Upper lobe of left lung (tissue), 6 donors: ENCODE measurements at regions not wholly inside any gene's neighbourhood (a gene's known extent, or its start where the extent isn't known, plus 50 kb on each side); places are given as distances from the start of the nearest gene placed in this dataset.

ENCODE experiments used
- ATAC-seq, 2 donors: fragments of 200-7000 bp; cut with Tn5 transposase; one replicate each; pipeline ENCODE4 v1.9.1; 2022; ENCODE audit warnings: mild to moderate bottlenecking in 2 of 2, moderate library complexity in 2 of 2; ENCODE audit not compliant: low FRiP score in 2 of 2
- DNase-seq, 2 donors: peaks; one replicate each; pipeline ENCODE4 v3.0.0-alpha.2; 2019 to 2020
- H3K27ac ChIP-seq, 4 donors: fragments of 200-600 bp; sonication (generic); one replicate each; pipeline ENCODE4 v1.5.1; 2016 to 2019
- H3K27me3 ChIP-seq, 4 donors: fragments of 200-600 bp; sonication (generic); one replicate each; pipeline ENCODE4 v1.5.1; 2017 to 2019
- H3K36me3 ChIP-seq, 4 donors: fragments of 200-600 bp; sonication (generic); one replicate each; pipeline ENCODE4 v1.5.1; 2016 to 2019
- H3K4me1 ChIP-seq, 4 donors: fragments of 200-600 bp; sonication (generic); one replicate each; pipeline ENCODE4 v1.5.1; 2018 to 2019
- H3K4me3 ChIP-seq, 4 donors: fragments of 200-600 bp; sonication (generic); one replicate each; pipeline ENCODE4 v1.5.1; 2017 to 2019; ENCODE audit warnings: mild to moderate bottlenecking in 2 of 4, moderate library complexity in 1 of 4
- H3K9me3 ChIP-seq, 4 donors: fragments of 200-600 bp; sonication (generic); one replicate each; pipeline ENCODE4 v1.5.1; 2018 to 2019
- CTCF ChIP-seq, 6 experiments: fragments of 450-650 bp in 4 of 6; fragments of 200-600 bp in 2 of 6; sonication (generic) in 2 of 6; IDR thresholded peaks; one replicate each; pipeline ENCODE4 v1.5.1; 2016 to 2019; ENCODE audit warnings: antibody characterized with exemption in 6 of 6
- EP300 ChIP-seq, 4 donors: sonication (generic); formaldehyde crosslinking; IDR thresholded peaks; one replicate each; pipeline ENCODE4 v1.5.1; 2017; ENCODE audit warnings: antibody characterized with exemption in 4 of 4, control low read depth in 2 of 4
- POLR2A ChIP-seq, 4 donors: fragments of 450-650 bp; IDR thresholded peaks; one replicate each; pipeline ENCODE4 v1.5.1; 2016 to 2017; ENCODE audit warnings: antibody characterized with exemption in 4 of 4, mild to moderate bottlenecking in 2 of 4
- POLR2AphosphoS5 ChIP-seq, 2 donors: sonication (generic); formaldehyde crosslinking; IDR thresholded peaks; one replicate each; pipeline ENCODE4 v1.5.1; 2017; ENCODE audit warnings: antibody characterized with exemption in 2 of 2
- WGBS, 2 donors: methylation state at CpG; one replicate each; pipeline ENCODE4 v1.1.5; 2017 to 2018; 5-methylcytosine and 5-hydroxymethylcytosine counted together
- donor health status: DM: no; HTN: no; CAD: no; lungs with moderate emphysema.
- donor health status: DM: no; HTN: yes; CAD: no; lungs with severe emphysema.

- H3K4me3 ChIP-seq, result no peak overlapping the region
- ATAC-seq (no peak), DNase-seq (no peak)
- H3K27ac ChIP-seq, result no peak overlapping the region
- H3K27me3 ChIP-seq, result no peaks in the 10 kb centered on the region
- H3K9me3 ChIP-seq, result no peaks in the 10 kb centered on the region
- WGBS, 2 donors, result 74 to 85% methylated on average over 6 of the region's 6 CpGs
- no peak for TF ChIP-seq EP300 (IDR thresholded peaks at IDR 0.05)
- TF ChIP-seq CTCF (IDR thresholded peaks at IDR 0.05), result no peak
- TF ChIP-seq POLR2A (IDR thresholded peaks at IDR 0.05), result no peak
- no peak for TF ChIP-seq POLR2AphosphoS5 (IDR thresholded peaks at IDR 0.05)
- H3K36me3 ChIP-seq, result no peaks in the 10 kb centered on the region
- H3K4me1 ChIP-seq, result no peaks in the 10 kb centered on the region
Observed at GRCh38 chr16:48818257-48818656, 208.3 kb upstream of the N4BP1 start.

- no peak for ATAC-seq
- Histone ChIP-seq H3K4me1 (no peaks in the 10 kb centered on the region), H3K4me3 (no peak overlapping the region), H3K36me3 (no peaks in the 10 kb centered on the region), H3K9me3 (no peaks in the 10 kb centered on the region), H3K27me3 (no peaks in the 10 kb centered on the region), H3K27ac (no peak overlapping the region)
- WGBS, 2 donors, result 71 to 79% methylated on average over 4 to 7 of the region's 7 CpGs
- no peak for DNase-seq
- TF ChIP-seq EP300 (IDR thresholded peaks at IDR 0.05), result no peak
- TF ChIP-seq CTCF (IDR thresholded peaks at IDR 0.05), result no peak
- TF ChIP-seq POLR2AphosphoS5 (IDR thresholded peaks at IDR 0.05), result no peak
Observed at GRCh38 chr16:48817032-48817431, 207.1 kb upstream of the N4BP1 start.

GRCh38 chr16:48816393-48816792, 206.4 kb upstream of the N4BP1 start:
- ATAC-seq, result no peak
- TF ChIP-seq POLR2A (IDR thresholded peaks at IDR 0.05) (no peak), CTCF (IDR thresholded peaks at IDR 0.05) (no peak), EP300 (IDR thresholded peaks at IDR 0.05) (no peak), POLR2AphosphoS5 (IDR thresholded peaks at IDR 0.05) (no peak)
- Histone ChIP-seq H3K27ac (no peak overlapping the region), H3K4me3 (no peak overlapping the region), H3K4me1 (no peaks in the 10 kb centered on the region), H3K36me3 (no peaks in the 10 kb centered on the region), H3K27me3 (peaks cover 0 to 4% (median 1%) of the 10 kb centered on the region in 4 donors), H3K9me3 (no peaks in the 10 kb centered on the region)
- no peak for DNase-seq

- 65 to 67% methylated on average over 6 to 8 of the region's 8 CpGs for WGBS, 2 donors
- Histone ChIP-seq H3K27me3 (peaks cover 0 to 17% (median 12%) of the 10 kb centered on the region in 4 donors), H3K4me1 (peaks cover 0 to 10% (median 0%) of the 10 kb centered on the region in 4 donors), H3K9me3 (no peaks in the 10 kb centered on the region), H3K36me3 (no peaks in the 10 kb centered on the region), H3K27ac (no peak overlapping the region), H3K4me3 (no peak overlapping the region)
- DNase-seq (peak in 1 of 2 donors; percentile 33), ATAC-seq (no peak)
- TF ChIP-seq EP300 (IDR thresholded peaks at IDR 0.05) (no peak), POLR2A (IDR thresholded peaks at IDR 0.05) (no peak), POLR2AphosphoS5 (IDR thresholded peaks at IDR 0.05) (no peak), CTCF (IDR thresholded peaks at IDR 0.05) (no peak)
Observed at GRCh38 chr16:48814994-48815393, 205.0 kb upstream of the N4BP1 start.

GRCh38 chr16:48813485-48813884, 203.5 kb upstream of the N4BP1 start:
- no peaks in the 10 kb centered on the region for H3K9me3 ChIP-seq
- peaks cover 0 to 10% (median 0%) of the 10 kb centered on the region in 4 donors for H3K4me1 ChIP-seq
- DNase-seq (no peak), ATAC-seq (no peak)
- peaks cover 0 to 17% (median 12%) of the 10 kb centered on the region in 4 donors for H3K27me3 ChIP-seq
- no peaks in the 10 kb centered on the region for H3K36me3 ChIP-seq
- no peak overlapping the region for H3K4me3 ChIP-seq
- TF ChIP-seq CTCF (IDR thresholded peaks at IDR 0.05) (no peak), POLR2AphosphoS5 (IDR thresholded peaks at IDR 0.05) (no peak), POLR2A (IDR thresholded peaks at IDR 0.05) (no peak), EP300 (IDR thresholded peaks at IDR 0.05) (no peak)
- H3K27ac ChIP-seq, result no peak overlapping the region
